ENCODE measurements at regions not wholly inside any gene's neighbourhood (a gene's known extent, or its start where the extent isn't known, plus 50 kb on each side); places are given as distances from the start of the nearest gene placed in this dataset.
A peak's percentile ranks its signal among the peaks of the same experiment; 100 is the strongest.
"Not testable (repeated sequence)": the region's sequence is repeated elsewhere in the genome, so short reads cannot be mapped to it uniquely, and the experiment has no call there.

GRCh38 chr15:34664418-34664817 is 81.0 kb upstream of the GOLGA8B start:
- no peaks in the 10 kb centered on the region; the same call in 1 of the 2 replicates for H3K27me3 ChIP-seq (ENCODE audit: control insufficient read depth, insufficient read depth, low read length)
- H3K4me3 ChIP-seq (ENCODE audit: low read depth, low read length) = no peak overlapping the region
- no peaks in the 10 kb centered on the region for H3K36me3 ChIP-seq (ENCODE audit: control insufficient read depth, insufficient read depth, low read length)
- H3K9ac ChIP-seq (ENCODE audit: low read length) = no peak overlapping the region
- no peaks in the 10 kb centered on the region for H3K9me3 ChIP-seq (ENCODE audit: control insufficient read depth, insufficient read depth, low read depth, low read length)
- no peak overlapping the region for H3K27ac ChIP-seq (ENCODE audit: low read depth, low read length)
- H3K4me1 ChIP-seq (ENCODE audit: control insufficient read depth, insufficient read depth, low read length) = no peaks in the 10 kb centered on the region

GRCh38 chr15:34663101-34663500 is 79.7 kb upstream of the GOLGA8B start:
- H3K4me3 ChIP-seq (ENCODE audit: low read depth, low read length) = no peak overlapping the region
- H3K27ac ChIP-seq (ENCODE audit: low read depth, low read length) = no peak overlapping the region
- peaks cover 6% of the 10 kb centered on the region; the same call in 1 of the 2 replicates for H3K4me1 ChIP-seq (ENCODE audit: control insufficient read depth, insufficient read depth, low read length)
- H3K27me3 ChIP-seq (ENCODE audit: control insufficient read depth, insufficient read depth, low read length) = no peaks in the 10 kb centered on the region
- H3K9me3 ChIP-seq (ENCODE audit: control insufficient read depth, insufficient read depth, low read depth, low read length) = no peaks in the 10 kb centered on the region
- H3K9ac ChIP-seq (ENCODE audit: low read length) = no peak overlapping the region
- no peaks in the 10 kb centered on the region for H3K36me3 ChIP-seq (ENCODE audit: control insufficient read depth, insufficient read depth, low read length)

DNA sequence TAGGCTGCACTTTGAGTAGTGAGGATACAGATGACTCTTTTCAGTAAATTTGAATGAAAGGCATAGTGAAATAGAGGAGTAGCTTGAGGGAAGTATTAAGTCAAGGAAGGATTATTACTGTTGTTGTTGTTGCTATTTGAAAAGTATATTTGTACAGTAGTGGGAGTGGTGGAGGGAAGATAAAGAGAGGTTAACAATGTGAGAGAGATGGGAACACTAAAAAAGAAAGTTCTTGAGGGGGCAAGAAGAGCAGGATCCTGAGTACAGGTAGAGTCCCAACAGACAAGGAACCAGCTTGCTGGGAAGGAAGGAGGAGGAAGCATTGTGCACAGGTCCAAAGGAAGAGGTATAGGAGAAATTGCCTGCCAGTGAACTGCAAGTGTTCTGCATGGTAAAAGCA is 75.6 kb upstream of the GOLGA8B start:
- Histone ChIP-seq H3K36me3 (ENCODE audit: control insufficient read depth, insufficient read depth, low read length) (no peaks in the 10 kb centered on the region), H3K9me3 (ENCODE audit: control insufficient read depth, insufficient read depth, low read depth, low read length) (no peaks in the 10 kb centered on the region), H3K4me3 (ENCODE audit: low read depth, low read length) (no peak overlapping the region), H3K9ac (ENCODE audit: low read length) (no peak overlapping the region), H3K4me1 (ENCODE audit: control insufficient read depth, insufficient read depth, low read length) (peaks cover 20% of the 10 kb centered on the region), H3K27me3 (ENCODE audit: control insufficient read depth, insufficient read depth, low read length) (no peaks in the 10 kb centered on the region), H3K27ac (ENCODE audit: low read depth, low read length) (no peak overlapping the region)

GRCh38 chr15:34657469-34658127 is 74.1 kb upstream of the GOLGA8B start:
- no peak overlapping the region for H3K9ac ChIP-seq (ENCODE audit: low read length)
- no peaks in the 10 kb centered on the region for H3K27me3 ChIP-seq (ENCODE audit: control insufficient read depth, insufficient read depth, low read length)
- H3K36me3 ChIP-seq (ENCODE audit: control insufficient read depth, insufficient read depth, low read length) = no peaks in the 10 kb centered on the region
- H3K27ac ChIP-seq (ENCODE audit: low read depth, low read length) = no peak overlapping the region
- H3K9me3 ChIP-seq (ENCODE audit: control insufficient read depth, insufficient read depth, low read depth, low read length) = no peaks in the 10 kb centered on the region
- H3K4me1 ChIP-seq (ENCODE audit: control insufficient read depth, insufficient read depth, low read length) = peaks cover 20% of the 10 kb centered on the region
- H3K4me3 ChIP-seq (ENCODE audit: low read depth, low read length) = 0 out of 2 replicates have a peak overlapping the region, but pooled peaks have one; percentile 0

GRCh38 chr15:34656005-34656796 is 72.8 kb upstream of the GOLGA8B start:
- H3K9ac ChIP-seq (ENCODE audit: low read length) = no peak overlapping the region
- no peak overlapping the region for H3K27ac ChIP-seq (ENCODE audit: low read depth, low read length)
- H3K9me3 ChIP-seq (ENCODE audit: control insufficient read depth, insufficient read depth, low read depth, low read length) = no peaks in the 10 kb centered on the region
- H3K36me3 ChIP-seq (ENCODE audit: control insufficient read depth, insufficient read depth, low read length) = no peaks in the 10 kb centered on the region
- peaks cover 20% of the 10 kb centered on the region for H3K4me1 ChIP-seq (ENCODE audit: control insufficient read depth, insufficient read depth, low read length)
- H3K4me3 ChIP-seq (ENCODE audit: low read depth, low read length) = no peak overlapping the region
- no peaks in the 10 kb centered on the region for H3K27me3 ChIP-seq (ENCODE audit: control insufficient read depth, insufficient read depth, low read length)

DNA sequence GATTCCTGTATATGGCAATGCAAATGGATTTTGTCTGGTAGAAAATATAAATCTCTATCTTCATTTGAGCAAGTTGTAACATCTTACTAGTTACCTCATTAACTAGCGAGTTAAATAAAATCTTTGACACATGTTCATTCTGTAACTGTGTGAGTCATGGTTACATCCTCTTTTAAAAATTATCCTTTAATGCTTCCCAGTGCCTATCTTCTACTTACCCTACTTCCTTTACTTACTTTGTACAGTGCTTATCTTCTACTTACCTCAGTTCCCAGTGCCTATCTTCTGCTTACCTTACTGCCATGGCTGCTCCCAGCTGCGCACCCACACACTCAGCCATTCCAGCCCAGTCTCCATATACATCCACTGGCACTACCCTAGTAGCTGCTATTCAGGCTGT is 71.9 kb upstream of the GOLGA8B start:
- peaks cover 20% of the 10 kb centered on the region for H3K4me1 ChIP-seq (ENCODE audit: control insufficient read depth, insufficient read depth, low read length)
- H3K36me3 ChIP-seq (ENCODE audit: control insufficient read depth, insufficient read depth, low read length) = no peaks in the 10 kb centered on the region
- H3K9ac ChIP-seq (ENCODE audit: low read length) = no peak overlapping the region
- no peaks in the 10 kb centered on the region for H3K9me3 ChIP-seq (ENCODE audit: control insufficient read depth, insufficient read depth, low read depth, low read length)
- no peak overlapping the region for H3K4me3 ChIP-seq (ENCODE audit: low read depth, low read length)
- no peaks in the 10 kb centered on the region for H3K27me3 ChIP-seq (ENCODE audit: control insufficient read depth, insufficient read depth, low read length)
- no peak overlapping the region for H3K27ac ChIP-seq (ENCODE audit: low read depth, low read length)

- Histone ChIP-seq H3K27ac (ENCODE audit: low read depth, low read length) (no peak overlapping the region), H3K36me3 (ENCODE audit: control insufficient read depth, insufficient read depth, low read length) (no peaks in the 10 kb centered on the region), H3K4me3 (ENCODE audit: low read depth, low read length) (no peak overlapping the region), H3K27me3 (ENCODE audit: control insufficient read depth, insufficient read depth, low read length) (no peaks in the 10 kb centered on the region), H3K9ac (ENCODE audit: low read length) (no peak overlapping the region), H3K9me3 (ENCODE audit: control insufficient read depth, insufficient read depth, low read depth, low read length) (no peaks in the 10 kb centered on the region), H3K4me1 (ENCODE audit: control insufficient read depth, insufficient read depth, low read length) (peaks cover 20% of the 10 kb centered on the region)
These were observed 71.2 kb upstream of the GOLGA8B start for GRCh38 chr15:34654625-34655024.

GRCh38 chr15:34653992-34654391 is 70.5 kb upstream of the GOLGA8B start:
- Histone ChIP-seq H3K27me3 (ENCODE audit: control insufficient read depth, insufficient read depth, low read length) (no peaks in the 10 kb centered on the region), H3K4me1 (ENCODE audit: control insufficient read depth, insufficient read depth, low read length) (peaks cover 20% of the 10 kb centered on the region), H3K9me3 (ENCODE audit: control insufficient read depth, insufficient read depth, low read depth, low read length) (no peaks in the 10 kb centered on the region), H3K36me3 (ENCODE audit: control insufficient read depth, insufficient read depth, low read length) (no peaks in the 10 kb centered on the region), H3K9ac (ENCODE audit: low read length) (no peak overlapping the region), H3K4me3 (ENCODE audit: low read depth, low read length) (no peak overlapping the region), H3K27ac (ENCODE audit: low read depth, low read length) (no peak overlapping the region)

DNA sequence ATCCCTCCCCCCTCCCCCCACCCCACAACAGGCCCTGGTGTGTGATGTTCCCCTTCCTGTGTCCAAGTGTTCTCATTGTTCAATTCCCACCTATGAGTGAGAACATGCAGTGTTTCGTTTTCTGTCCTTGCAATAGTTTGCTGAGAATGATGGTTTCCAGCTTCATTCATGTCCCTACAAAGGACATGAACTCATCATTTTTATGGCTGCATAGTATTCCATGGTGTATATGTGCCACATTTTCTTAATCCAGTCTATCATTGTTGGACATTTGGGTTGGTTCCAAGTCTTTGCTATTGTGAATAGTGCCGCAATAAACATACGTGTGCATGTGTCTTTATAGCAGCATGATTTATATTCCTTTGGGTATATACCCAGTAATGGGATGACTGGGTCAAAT is 69.9 kb upstream of the GOLGA8B start:
- not testable (repeated sequence) for H3K9ac ChIP-seq (ENCODE audit: low read length); H3K9me3 ChIP-seq (ENCODE audit: control insufficient read depth, insufficient read depth, low read depth, low read length); H3K36me3 ChIP-seq (ENCODE audit: control insufficient read depth, insufficient read depth, low read length); H3K27ac ChIP-seq (ENCODE audit: low read depth, low read length); H3K27me3 ChIP-seq (ENCODE audit: control insufficient read depth, insufficient read depth, low read length); H3K4me3 ChIP-seq (ENCODE audit: low read depth, low read length)
- H3K4me1 ChIP-seq (ENCODE audit: control insufficient read depth, insufficient read depth, low read length) = peaks cover 17% of the 10 kb centered on the region

GRCh38 chr15:34652726-34653033 is 69.2 kb upstream of the GOLGA8B start:
- H3K36me3 ChIP-seq (ENCODE audit: control insufficient read depth, insufficient read depth, low read length) = no peaks in the 10 kb centered on the region
- H3K27me3 ChIP-seq (ENCODE audit: control insufficient read depth, insufficient read depth, low read length) = no peaks in the 10 kb centered on the region
- no peak overlapping the region for H3K4me3 ChIP-seq (ENCODE audit: low read depth, low read length)
- H3K27ac ChIP-seq (ENCODE audit: low read depth, low read length) = no peak overlapping the region
- no peaks in the 10 kb centered on the region for H3K9me3 ChIP-seq (ENCODE audit: control insufficient read depth, insufficient read depth, low read depth, low read length)
- peaks cover 11% of the 10 kb centered on the region; the same call in 1 of the 2 replicates for H3K4me1 ChIP-seq (ENCODE audit: control insufficient read depth, insufficient read depth, low read length)
- no peak overlapping the region for H3K9ac ChIP-seq (ENCODE audit: low read length)

DNA sequence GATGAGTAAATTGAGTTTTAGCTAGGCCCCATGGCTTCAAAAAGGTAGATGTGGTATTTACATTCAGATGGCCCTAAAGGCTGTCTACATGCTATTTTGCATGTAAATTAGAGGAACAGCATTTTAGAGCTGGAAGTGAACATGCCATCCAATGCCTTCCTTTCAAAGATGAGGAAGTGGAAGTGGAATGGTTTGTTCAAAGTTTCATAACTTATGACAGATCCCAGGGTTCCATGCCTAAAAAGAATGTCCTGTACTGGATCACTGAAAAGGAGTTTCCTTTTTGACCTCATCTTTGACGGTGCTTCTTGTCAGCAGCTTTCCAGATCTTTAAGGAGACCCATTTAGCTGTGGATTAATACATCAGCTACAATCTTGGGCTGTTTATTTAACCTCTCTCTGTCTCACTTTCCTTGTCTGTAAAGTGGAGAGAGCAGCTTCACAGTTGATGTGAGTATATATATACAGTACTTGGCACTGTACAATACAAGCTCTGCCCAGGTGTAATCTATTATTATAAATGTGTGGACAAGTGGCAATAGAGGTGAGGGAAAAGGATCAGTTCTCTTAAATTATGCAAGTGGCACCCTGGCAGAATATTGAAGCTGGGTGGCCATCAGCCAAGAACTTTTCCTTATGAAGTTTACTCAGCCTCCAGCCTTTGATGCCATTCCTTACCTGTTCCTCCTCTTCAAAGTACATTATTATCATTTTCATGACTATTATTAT is 68.7 kb upstream of the GOLGA8B start:
- Histone ChIP-seq H3K27me3 (ENCODE audit: control insufficient read depth, insufficient read depth, low read length) (no peaks in the 10 kb centered on the region), H3K9me3 (ENCODE audit: control insufficient read depth, insufficient read depth, low read depth, low read length) (no peaks in the 10 kb centered on the region), H3K36me3 (ENCODE audit: control insufficient read depth, insufficient read depth, low read length) (no peaks in the 10 kb centered on the region), H3K4me3 (ENCODE audit: low read depth, low read length) (no peak overlapping the region), H3K27ac (ENCODE audit: low read depth, low read length) (no peak overlapping the region), H3K9ac (ENCODE audit: low read length) (no peak overlapping the region), H3K4me1 (ENCODE audit: control insufficient read depth, insufficient read depth, low read length) (peaks cover 5% of the 10 kb centered on the region; the same call in 1 of the 2 replicates)
